ENCODE measurements at regions not wholly inside any gene's neighbourhood (a gene's known extent, or its start where the extent isn't known, plus 50 kb on each side); places are given as distances from the start of the nearest gene placed in this dataset.
A peak's percentile ranks its signal among the peaks of the same experiment; 100 is the strongest.

DNA sequence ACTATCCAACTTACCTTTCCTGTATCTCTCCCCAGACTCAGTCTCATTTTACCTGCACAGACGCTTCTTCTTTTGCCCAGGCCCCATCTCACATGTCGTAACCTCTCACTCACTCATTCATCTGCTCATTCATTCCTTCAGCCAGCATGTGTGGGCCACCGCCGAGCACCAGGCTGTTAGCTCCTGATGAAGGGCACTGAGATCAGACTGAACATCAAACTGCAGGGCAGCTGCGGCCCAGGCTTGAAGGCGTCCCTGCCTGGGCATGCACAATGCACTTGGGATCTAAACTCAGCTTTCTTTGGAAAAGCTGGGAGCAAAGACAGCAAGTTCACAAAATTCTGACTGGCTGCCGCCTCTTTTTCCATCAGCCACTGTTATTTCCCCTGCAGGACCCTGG lies 1456.3 kb downstream of the BRD1 start:
- no peak overlapping the region for H3K27ac ChIP-seq (ENCODE audit: low read length)
- H3K36me3 ChIP-seq (ENCODE audit: insufficient read depth, low read depth, low read length), result no peaks in the 10 kb centered on the region
- H3K9ac ChIP-seq (ENCODE audit: low read depth, low read length), result no peak overlapping the region
- no peaks in the 10 kb centered on the region for H3K9me3 ChIP-seq (ENCODE audit: insufficient read depth, low read depth, low read length)
- H3K27me3 ChIP-seq (ENCODE audit: insufficient read depth, low read length), result peaks cover 11% of the 10 kb centered on the region; the same call in 1 of the 2 replicates
- no peak overlapping the region for H3K4me3 ChIP-seq (ENCODE audit: low read length)
- peaks cover 24% of the 10 kb centered on the region; the same call in 1 of the 2 replicates for H3K4me1 ChIP-seq (ENCODE audit: insufficient read depth, low read length)

- Histone ChIP-seq H3K27ac (ENCODE audit: low read length) (no peak overlapping the region), H3K9me3 (ENCODE audit: insufficient read depth, low read depth, low read length) (no peaks in the 10 kb centered on the region), H3K27me3 (ENCODE audit: insufficient read depth, low read length) (peaks cover 9% of the 10 kb centered on the region; the same call in 1 of the 2 replicates), H3K9ac (ENCODE audit: low read depth, low read length) (peak overlapping the region; percentile 23; the same call in 1 of the 2 replicates), H3K36me3 (ENCODE audit: insufficient read depth, low read depth, low read length) (no peaks in the 10 kb centered on the region), H3K4me3 (ENCODE audit: low read length) (peak overlapping the region; percentile 26; the same call in 1 of the 2 replicates), H3K4me1 (ENCODE audit: insufficient read depth, low read length) (peaks cover 21% of the 10 kb centered on the region; the same call in 1 of the 2 replicates)
These were observed 1457.0 kb downstream of the BRD1 start for GRCh38 chr22:48370508-48371325.

DNA sequence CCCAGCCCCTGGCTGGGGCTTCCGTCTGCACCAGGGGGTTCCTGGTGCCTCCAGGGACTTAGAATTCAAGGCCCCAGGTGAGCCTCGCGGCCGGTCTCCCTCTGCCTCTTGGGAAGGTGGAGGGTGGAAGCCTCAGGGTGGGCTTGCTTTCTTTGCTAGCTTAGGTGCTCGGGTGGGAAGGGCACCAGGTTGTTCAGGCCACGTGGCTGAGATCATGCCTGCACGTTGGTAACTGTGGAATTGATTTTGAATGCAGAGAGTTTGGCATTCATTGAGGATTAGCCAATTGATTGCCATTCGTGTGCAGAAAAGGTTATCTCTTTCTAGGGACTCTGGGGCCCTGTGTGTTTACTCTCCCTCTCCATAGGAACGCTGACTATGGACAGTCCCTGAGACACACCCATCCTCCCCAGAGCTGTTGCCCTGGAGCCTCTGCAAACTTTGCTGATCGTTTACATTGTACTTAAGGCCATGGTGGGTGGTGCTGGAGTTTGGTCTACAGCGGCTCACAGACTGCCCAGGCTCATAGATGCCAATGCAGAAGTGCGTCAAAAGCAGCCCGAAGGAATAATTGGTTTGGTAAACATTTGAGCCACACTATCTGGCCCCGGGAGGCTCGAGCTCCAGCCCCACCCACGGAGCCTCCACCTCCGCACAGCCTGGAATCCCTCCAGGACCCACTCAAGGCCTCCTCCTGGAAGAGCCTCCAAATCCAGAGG lies 1457.7 kb downstream of the BRD1 start:
- H3K4me3 ChIP-seq (ENCODE audit: low read length), result peak overlapping the region; percentile 26; the same call in 1 of the 2 replicates
- peak overlapping the region; percentile 23; the same call in 1 of the 2 replicates for H3K9ac ChIP-seq (ENCODE audit: low read depth, low read length)
- peaks cover 18% of the 10 kb centered on the region; the same call in 1 of the 2 replicates for H3K4me1 ChIP-seq (ENCODE audit: insufficient read depth, low read length)
- H3K27ac ChIP-seq (ENCODE audit: low read length), result peak overlapping the region; percentile 49
- peaks cover 9% of the 10 kb centered on the region; the same call in 1 of the 2 replicates for H3K27me3 ChIP-seq (ENCODE audit: insufficient read depth, low read length)
- H3K36me3 ChIP-seq (ENCODE audit: insufficient read depth, low read depth, low read length), result no peaks in the 10 kb centered on the region
- H3K9me3 ChIP-seq (ENCODE audit: insufficient read depth, low read depth, low read length), result no peaks in the 10 kb centered on the region

DNA sequence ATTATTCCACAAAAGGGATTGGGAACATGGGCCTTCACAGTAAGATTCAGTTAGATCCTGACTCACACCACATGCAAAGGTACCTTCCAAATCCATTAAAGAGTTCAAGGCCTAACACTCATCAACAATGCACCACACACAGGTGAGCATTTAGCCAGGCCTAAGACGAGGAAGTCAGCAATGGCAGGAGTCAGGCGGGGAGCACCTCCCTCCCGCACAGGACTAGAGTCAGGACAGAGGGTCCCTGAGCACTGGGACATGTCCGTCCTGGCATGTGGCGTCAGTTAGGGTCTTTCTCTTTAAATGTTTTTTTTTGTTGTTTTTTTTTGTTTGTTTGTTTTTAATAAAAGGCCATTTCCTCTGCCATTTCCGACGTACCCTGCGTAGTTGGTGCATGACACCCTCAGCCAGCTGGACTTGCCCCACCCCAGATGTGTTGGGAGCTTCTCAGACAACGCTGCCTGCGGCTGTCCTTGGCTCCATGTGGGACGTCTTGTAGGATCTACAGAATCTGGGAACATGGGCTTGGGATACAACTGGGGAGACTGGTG lies 1458.6 kb downstream of the BRD1 start:
- Histone ChIP-seq H3K4me3 (ENCODE audit: low read length) (peak overlapping the region; percentile 19; the same call in 1 of the 2 replicates), H3K4me1 (ENCODE audit: insufficient read depth, low read length) (peaks cover 18% of the 10 kb centered on the region; the same call in 1 of the 2 replicates), H3K27me3 (ENCODE audit: insufficient read depth, low read length) (peaks cover 9% of the 10 kb centered on the region; the same call in 1 of the 2 replicates), H3K27ac (ENCODE audit: low read length) (peak overlapping the region; percentile 6), H3K36me3 (ENCODE audit: insufficient read depth, low read depth, low read length) (no peaks in the 10 kb centered on the region), H3K9me3 (ENCODE audit: insufficient read depth, low read depth, low read length) (no peaks in the 10 kb centered on the region), H3K9ac (ENCODE audit: low read depth, low read length) (peak overlapping the region; percentile 5; the same call in 1 of the 2 replicates)

GRCh38 chr22:48367731-48368130 lies 1459.9 kb downstream of the BRD1 start:
- no peak overlapping the region for H3K27ac ChIP-seq (ENCODE audit: low read length)
- no peak overlapping the region for H3K9ac ChIP-seq (ENCODE audit: low read depth, low read length)
- H3K9me3 ChIP-seq (ENCODE audit: insufficient read depth, low read depth, low read length), result no peaks in the 10 kb centered on the region
- peaks cover 18% of the 10 kb centered on the region; the same call in 1 of the 2 replicates for H3K4me1 ChIP-seq (ENCODE audit: insufficient read depth, low read length)
- no peak overlapping the region for H3K4me3 ChIP-seq (ENCODE audit: low read length)
- H3K36me3 ChIP-seq (ENCODE audit: insufficient read depth, low read depth, low read length), result no peaks in the 10 kb centered on the region
- H3K27me3 ChIP-seq (ENCODE audit: insufficient read depth, low read length), result peaks cover 9% of the 10 kb centered on the region; the same call in 1 of the 2 replicates

- no peak overlapping the region for H3K4me3 ChIP-seq (ENCODE audit: low read length)
- H3K4me1 ChIP-seq (ENCODE audit: insufficient read depth, low read length), result peaks cover 14% of the 10 kb centered on the region; the same call in 1 of the 2 replicates
- H3K27ac ChIP-seq (ENCODE audit: low read length), result no peak overlapping the region
- H3K27me3 ChIP-seq (ENCODE audit: insufficient read depth, low read length), result peaks cover 8% of the 10 kb centered on the region; the same call in 1 of the 2 replicates
- no peaks in the 10 kb centered on the region for H3K36me3 ChIP-seq (ENCODE audit: insufficient read depth, low read depth, low read length)
- H3K9ac ChIP-seq (ENCODE audit: low read depth, low read length), result no peak overlapping the region
- H3K9me3 ChIP-seq (ENCODE audit: insufficient read depth, low read depth, low read length), result no peaks in the 10 kb centered on the region
These were observed 1461.1 kb downstream of the BRD1 start for GRCh38 chr22:48366591-48366990.

DNA sequence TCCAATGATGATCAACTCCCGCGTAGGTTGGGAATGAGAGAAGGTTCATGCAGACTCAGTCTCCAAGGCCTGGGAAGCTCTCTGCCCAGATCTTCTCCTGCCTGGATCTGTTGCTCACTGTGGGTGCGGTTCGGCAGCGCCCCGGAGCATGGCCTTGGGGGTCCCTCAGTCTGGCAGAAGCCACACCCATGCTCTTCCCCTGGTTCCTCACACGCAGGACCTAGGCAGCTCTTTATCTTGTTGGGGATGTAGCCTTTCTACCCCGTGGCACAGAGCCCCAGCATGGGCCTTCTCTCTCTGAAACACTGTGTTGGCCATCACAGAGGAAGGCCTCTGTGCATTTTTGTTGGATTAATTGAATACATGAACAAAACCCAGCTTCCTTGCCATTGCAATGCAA lies 1461.6 kb downstream of the BRD1 start:
- Histone ChIP-seq H3K27ac (ENCODE audit: low read length) (no peak overlapping the region), H3K9me3 (ENCODE audit: insufficient read depth, low read depth, low read length) (no peaks in the 10 kb centered on the region), H3K4me1 (ENCODE audit: insufficient read depth, low read length) (peaks cover 8% of the 10 kb centered on the region; the same call in 1 of the 2 replicates), H3K36me3 (ENCODE audit: insufficient read depth, low read depth, low read length) (no peaks in the 10 kb centered on the region), H3K9ac (ENCODE audit: low read depth, low read length) (no peak overlapping the region), H3K27me3 (ENCODE audit: insufficient read depth, low read length) (0 out of 2 replicates have a peak, but pooled peaks cover 2% of the 10 kb centered on the region), H3K4me3 (ENCODE audit: low read length) (no peak overlapping the region)

- no peaks in the 10 kb centered on the region for H3K27me3 ChIP-seq (ENCODE audit: insufficient read depth, low read length)
- H3K27ac ChIP-seq (ENCODE audit: low read length), result no peak overlapping the region
- H3K4me3 ChIP-seq (ENCODE audit: low read length), result no peak overlapping the region
- no peaks in the 10 kb centered on the region for H3K36me3 ChIP-seq (ENCODE audit: insufficient read depth, low read depth, low read length)
- H3K9ac ChIP-seq (ENCODE audit: low read depth, low read length), result no peak overlapping the region
- H3K4me1 ChIP-seq (ENCODE audit: insufficient read depth, low read length), result peaks cover 2% of the 10 kb centered on the region; the same call in 1 of the 2 replicates
- H3K9me3 ChIP-seq (ENCODE audit: insufficient read depth, low read depth, low read length), result no peaks in the 10 kb centered on the region
These were observed 1462.3 kb downstream of the BRD1 start for GRCh38 chr22:48365386-48365785.

DNA sequence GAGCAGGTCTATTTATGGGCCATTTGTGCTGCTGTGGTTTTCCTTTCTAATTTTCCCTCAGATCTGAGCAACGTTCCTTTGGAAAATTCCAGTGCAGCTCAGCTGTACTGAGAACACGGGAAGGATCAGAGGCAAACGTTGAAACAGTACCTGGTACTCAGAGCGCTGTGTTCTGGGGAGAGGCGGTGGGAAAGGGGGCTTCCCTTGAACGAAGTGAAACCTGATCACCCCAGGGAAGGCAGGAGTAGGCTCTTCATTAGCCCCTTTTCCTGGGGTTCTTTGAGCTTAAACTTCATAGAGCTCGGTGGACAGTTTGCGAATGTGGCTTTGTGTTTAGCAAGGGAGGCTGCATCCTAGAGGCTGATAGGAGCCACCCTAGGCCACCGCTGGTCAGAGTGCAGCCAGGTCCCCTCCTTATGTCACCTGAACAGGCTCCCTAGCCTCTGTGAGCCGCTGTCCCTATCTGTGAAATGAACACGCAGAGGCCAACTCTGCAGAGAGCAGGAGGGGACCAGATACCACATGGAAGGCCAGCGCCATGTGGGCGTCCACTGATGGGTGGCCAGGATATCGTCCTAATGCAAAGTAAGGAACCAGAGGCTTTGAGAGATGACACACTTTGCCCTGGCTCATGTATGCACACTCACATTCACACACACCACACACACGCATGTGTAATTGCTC lies 1464.8 kb downstream of the BRD1 start:
- no peak overlapping the region for H3K27ac ChIP-seq (ENCODE audit: low read length)
- H3K4me1 ChIP-seq (ENCODE audit: insufficient read depth, low read length), result no peaks in the 10 kb centered on the region
- no peaks in the 10 kb centered on the region for H3K9me3 ChIP-seq (ENCODE audit: insufficient read depth, low read depth, low read length)
- no peak overlapping the region for H3K4me3 ChIP-seq (ENCODE audit: low read length)
- no peaks in the 10 kb centered on the region for H3K27me3 ChIP-seq (ENCODE audit: insufficient read depth, low read length)
- H3K36me3 ChIP-seq (ENCODE audit: insufficient read depth, low read depth, low read length), result no peaks in the 10 kb centered on the region
- no peak overlapping the region for H3K9ac ChIP-seq (ENCODE audit: low read depth, low read length)

DNA sequence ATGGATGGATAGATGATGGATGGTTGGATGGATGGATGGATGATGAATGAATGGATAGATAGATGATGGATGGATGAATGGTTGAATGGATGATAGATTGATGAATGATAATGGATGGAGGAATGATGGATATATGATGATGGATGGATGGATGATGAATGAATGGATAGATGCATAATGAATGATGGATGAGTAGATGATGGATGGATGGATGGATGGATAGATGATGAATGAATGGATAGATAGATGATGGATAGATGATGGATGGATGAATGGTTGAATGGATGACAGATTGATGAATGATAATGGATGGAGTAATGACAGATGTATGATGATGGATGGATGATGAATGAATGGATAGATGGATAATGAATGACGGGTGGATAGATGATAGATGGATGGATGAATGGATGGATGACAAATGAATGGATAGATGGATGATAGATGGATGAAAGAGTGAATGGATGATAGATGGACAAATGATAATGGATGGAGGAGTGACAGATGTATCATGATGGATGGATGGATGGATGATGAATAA lies 1466.5 kb downstream of the BRD1 start:
- H3K36me3 ChIP-seq (ENCODE audit: insufficient read depth, low read depth, low read length), result no peaks in the 10 kb centered on the region
- H3K9ac ChIP-seq (ENCODE audit: low read depth, low read length), result no peak overlapping the region
- H3K27me3 ChIP-seq (ENCODE audit: insufficient read depth, low read length), result no peaks in the 10 kb centered on the region

DNA sequence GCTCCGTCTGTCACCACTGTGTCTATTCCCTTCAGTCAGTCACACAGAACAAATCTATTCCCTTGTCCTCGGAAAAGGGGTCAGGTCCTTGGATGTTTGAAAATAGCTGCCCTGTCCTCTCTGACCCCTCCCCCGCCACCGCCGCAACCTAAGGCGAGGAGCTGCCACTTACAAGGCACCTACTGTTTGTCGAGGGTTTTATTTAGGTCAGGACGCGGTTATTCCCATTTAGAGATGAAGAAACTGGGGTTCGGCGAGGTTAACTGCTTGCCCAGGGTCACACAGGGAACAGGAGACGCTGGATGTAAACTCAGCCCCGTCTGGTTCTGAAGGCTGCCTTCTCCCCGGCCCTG lies 1468.1 kb downstream of the BRD1 start:
- H3K27me3 ChIP-seq (ENCODE audit: insufficient read depth, low read length), result no peaks in the 10 kb centered on the region
- no peak overlapping the region for H3K9ac ChIP-seq (ENCODE audit: low read depth, low read length)
- peaks cover 10% of the 10 kb centered on the region; the same call in 1 of the 2 replicates for H3K4me1 ChIP-seq (ENCODE audit: insufficient read depth, low read length)
- no peak overlapping the region for H3K27ac ChIP-seq (ENCODE audit: low read length)
- H3K9me3 ChIP-seq (ENCODE audit: insufficient read depth, low read depth, low read length), result no peaks in the 10 kb centered on the region
- H3K36me3 ChIP-seq (ENCODE audit: insufficient read depth, low read depth, low read length), result no peaks in the 10 kb centered on the region
- no peak overlapping the region for H3K4me3 ChIP-seq (ENCODE audit: low read length)

More for the DNA sequence above, 1466.5 kb downstream of the BRD1 start:
- no peak overlapping the region for H3K27ac ChIP-seq (ENCODE audit: low read length)
- peaks cover 10% of the 10 kb centered on the region; the same call in 1 of the 2 replicates for H3K4me1 ChIP-seq (ENCODE audit: insufficient read depth, low read length)
- H3K9me3 ChIP-seq (ENCODE audit: insufficient read depth, low read depth, low read length), result no peaks in the 10 kb centered on the region
- no peak overlapping the region for H3K4me3 ChIP-seq (ENCODE audit: low read length)

Measured in iPS-20b (cell line).